Activated CD4-positive, alpha-beta T cell treated with anti-CD3 and anti-CD28 coated beads, Interleukin-2, amount 50 U/mL, for 4 hours (primary cell): ENCODE measurements at regions not wholly inside any gene's neighbourhood (a gene's known extent, or its start where the extent isn't known, plus 50 kb on each side); places are given as distances from the start of the nearest gene placed in this dataset.

ENCODE experiments used
- DNase-seq, 2 experiments: peaks; one replicate each; pipeline ENCODE4 v3.0.0-alpha.2; 2020

- no peak for DNase-seq
Observed at GRCh38 chr3:6120786-6121185, 740.1 kb upstream of the GRM7 start.

- no peak for DNase-seq
Observed at GRCh38 chr3:6124875-6125274, 736.0 kb upstream of the GRM7 start.

GRCh38 chr3:6125520-6125919 is 735.4 kb upstream of the GRM7 start:
- DNase-seq = no peak

GRCh38 chr3:6132684-6133432 is 728.1 kb upstream of the GRM7 start:
- no peak for DNase-seq

GRCh38 chr3:6142707-6143106 is 718.2 kb upstream of the GRM7 start:
- no peak for DNase-seq

- DNase-seq = no peak
Observed at GRCh38 chr3:6147883-6148282, 713.0 kb upstream of the GRM7 start.

- no peak for DNase-seq
Observed at GRCh38 chr3:6155650-6156338, 705.1 kb upstream of the GRM7 start.

GRCh38 chr3:6165951-6166350 is 695.0 kb upstream of the GRM7 start:
- no peak for DNase-seq

GRCh38 chr3:6168256-6168655 is 692.7 kb upstream of the GRM7 start:
- DNase-seq = no peak

GRCh38 chr3:6172871-6173642 is 687.9 kb upstream of the GRM7 start:
- no peak for DNase-seq

- DNase-seq = no peak
Observed at GRCh38 chr3:6177417-6177816, 683.5 kb upstream of the GRM7 start.

GRCh38 chr3:6179761-6180160 is 681.2 kb upstream of the GRM7 start:
- no peak for DNase-seq

GRCh38 chr3:6180171-6180570 is 680.7 kb upstream of the GRM7 start:
- DNase-seq = no peak

GRCh38 chr3:6182476-6182875 is 678.4 kb upstream of the GRM7 start:
- DNase-seq = no peak

- no peak for DNase-seq
Observed at GRCh38 chr3:6182909-6183308, 678.0 kb upstream of the GRM7 start.

- DNase-seq = no peak
Observed at GRCh38 chr3:6189384-6189783, 671.5 kb upstream of the GRM7 start.

- DNase-seq = no peak
Observed at GRCh38 chr3:6204891-6205290, 656.0 kb upstream of the GRM7 start.

GRCh38 chr3:6216135-6217026 is 644.5 kb upstream of the GRM7 start:
- DNase-seq = no peak

- no peak for DNase-seq
Observed at GRCh38 chr3:6220447-6220846, 640.5 kb upstream of the GRM7 start.

GRCh38 chr3:6222069-6222468 is 638.8 kb upstream of the GRM7 start:
- DNase-seq = no peak

GRCh38 chr3:6223572-6223971 is 637.3 kb upstream of the GRM7 start:
- no peak for DNase-seq

- DNase-seq = no peak
Observed at GRCh38 chr3:6228958-6229683, 631.8 kb upstream of the GRM7 start.
